ENCODE measurements at regions not wholly inside any gene's neighbourhood (a gene's known extent, or its start where the extent isn't known, plus 50 kb on each side); places are given as distances from the start of the nearest gene placed in this dataset.

GRCh38 chr10:108791794-108792474 lies 1131.4 kb downstream of the XPNPEP1 start:
- H3K27ac ChIP-seq (ENCODE audit: low read depth, low read length) = no peak overlapping the region
- H3K9ac ChIP-seq (ENCODE audit: low read depth, low read length) = no peak overlapping the region
- no peaks in the 10 kb centered on the region for H3K27me3 ChIP-seq (ENCODE audit: control insufficient read depth, insufficient read depth, low read length)
- peaks cover 6% of the 10 kb centered on the region; the same call in 1 of the 2 replicates for H3K9me3 ChIP-seq (ENCODE audit: control insufficient read depth, insufficient read depth, low read length)
- H3K4me1 ChIP-seq (ENCODE audit: control insufficient read depth, insufficient read depth, low read length) = no peaks in the 10 kb centered on the region
- no peaks in the 10 kb centered on the region for H3K36me3 ChIP-seq (ENCODE audit: control insufficient read depth, insufficient read depth, low read length)
- H3K4me3 ChIP-seq (ENCODE audit: low read depth, low read length) = no peak overlapping the region

GRCh38 chr10:108791030-108791429 lies 1132.3 kb downstream of the XPNPEP1 start:
- no peaks in the 10 kb centered on the region for H3K36me3 ChIP-seq (ENCODE audit: control insufficient read depth, insufficient read depth, low read length)
- H3K9ac ChIP-seq (ENCODE audit: low read depth, low read length) = no peak overlapping the region
- no peaks in the 10 kb centered on the region for H3K27me3 ChIP-seq (ENCODE audit: control insufficient read depth, insufficient read depth, low read length)
- H3K4me1 ChIP-seq (ENCODE audit: control insufficient read depth, insufficient read depth, low read length) = no peaks in the 10 kb centered on the region
- no peak overlapping the region for H3K4me3 ChIP-seq (ENCODE audit: low read depth, low read length)
- peaks cover 6% of the 10 kb centered on the region for H3K9me3 ChIP-seq (ENCODE audit: control insufficient read depth, insufficient read depth, low read length)
- H3K27ac ChIP-seq (ENCODE audit: low read depth, low read length) = no peak overlapping the region

GRCh38 chr10:108789919-108790318 lies 1133.4 kb downstream of the XPNPEP1 start:
- H3K4me3 ChIP-seq (ENCODE audit: low read depth, low read length) = no peak overlapping the region
- H3K9ac ChIP-seq (ENCODE audit: low read depth, low read length) = no peak overlapping the region
- no peaks in the 10 kb centered on the region for H3K27me3 ChIP-seq (ENCODE audit: control insufficient read depth, insufficient read depth, low read length)
- H3K27ac ChIP-seq (ENCODE audit: low read depth, low read length) = no peak overlapping the region
- no peaks in the 10 kb centered on the region for H3K36me3 ChIP-seq (ENCODE audit: control insufficient read depth, insufficient read depth, low read length)
- H3K9me3 ChIP-seq (ENCODE audit: control insufficient read depth, insufficient read depth, low read length) = peaks cover 14% of the 10 kb centered on the region
- no peaks in the 10 kb centered on the region for H3K4me1 ChIP-seq (ENCODE audit: control insufficient read depth, insufficient read depth, low read length)

- Histone ChIP-seq H3K27me3 (ENCODE audit: control insufficient read depth, insufficient read depth, low read length) (no peaks in the 10 kb centered on the region), H3K36me3 (ENCODE audit: control insufficient read depth, insufficient read depth, low read length) (no peaks in the 10 kb centered on the region), H3K4me1 (ENCODE audit: control insufficient read depth, insufficient read depth, low read length) (no peaks in the 10 kb centered on the region), H3K4me3 (ENCODE audit: low read depth, low read length) (no peak overlapping the region), H3K9me3 (ENCODE audit: control insufficient read depth, insufficient read depth, low read length) (peaks cover 19% of the 10 kb centered on the region), H3K9ac (ENCODE audit: low read depth, low read length) (no peak overlapping the region), H3K27ac (ENCODE audit: low read depth, low read length) (no peak overlapping the region)
These were observed 1134.0 kb downstream of the XPNPEP1 start for GRCh38 chr10:108789336-108789735.

- no peaks in the 10 kb centered on the region for H3K36me3 ChIP-seq (ENCODE audit: control insufficient read depth, insufficient read depth, low read length)
- no peaks in the 10 kb centered on the region for H3K4me1 ChIP-seq (ENCODE audit: control insufficient read depth, insufficient read depth, low read length)
- H3K9me3 ChIP-seq (ENCODE audit: control insufficient read depth, insufficient read depth, low read length) = peaks cover 23% of the 10 kb centered on the region
- H3K27ac ChIP-seq (ENCODE audit: low read depth, low read length) = no peak overlapping the region
- H3K27me3 ChIP-seq (ENCODE audit: control insufficient read depth, insufficient read depth, low read length) = no peaks in the 10 kb centered on the region
- no peak overlapping the region for H3K9ac ChIP-seq (ENCODE audit: low read depth, low read length)
- no peak overlapping the region for H3K4me3 ChIP-seq (ENCODE audit: low read depth, low read length)
These were observed 1134.4 kb downstream of the XPNPEP1 start for GRCh38 chr10:108788891-108789290.

- no peak overlapping the region for H3K27ac ChIP-seq (ENCODE audit: low read depth, low read length)
- H3K4me3 ChIP-seq (ENCODE audit: low read depth, low read length) = no peak overlapping the region
- peaks cover 8% of the 10 kb centered on the region for H3K27me3 ChIP-seq (ENCODE audit: control insufficient read depth, insufficient read depth, low read length)
- H3K36me3 ChIP-seq (ENCODE audit: control insufficient read depth, insufficient read depth, low read length) = no peaks in the 10 kb centered on the region
- H3K9ac ChIP-seq (ENCODE audit: low read depth, low read length) = no peak overlapping the region
- no peaks in the 10 kb centered on the region for H3K4me1 ChIP-seq (ENCODE audit: control insufficient read depth, insufficient read depth, low read length)
- peaks cover 28% of the 10 kb centered on the region for H3K9me3 ChIP-seq (ENCODE audit: control insufficient read depth, insufficient read depth, low read length)
These were observed 1135.4 kb downstream of the XPNPEP1 start for GRCh38 chr10:108787932-108788331.

GRCh38 chr10:108785011-108785410 lies 1138.3 kb downstream of the XPNPEP1 start:
- H3K9me3 ChIP-seq (ENCODE audit: control insufficient read depth, insufficient read depth, low read length) = peaks cover 28% of the 10 kb centered on the region

GRCh38 chr10:108784534-108784933 lies 1138.8 kb downstream of the XPNPEP1 start:
- H3K4me3 ChIP-seq (ENCODE audit: low read depth, low read length) = no peak overlapping the region
- H3K27me3 ChIP-seq (ENCODE audit: control insufficient read depth, insufficient read depth, low read length) = peaks cover 8% of the 10 kb centered on the region
- H3K9me3 ChIP-seq (ENCODE audit: control insufficient read depth, insufficient read depth, low read length) = peaks cover 28% of the 10 kb centered on the region
- H3K36me3 ChIP-seq (ENCODE audit: control insufficient read depth, insufficient read depth, low read length) = no peaks in the 10 kb centered on the region
- no peak overlapping the region for H3K27ac ChIP-seq (ENCODE audit: low read depth, low read length)
- H3K4me1 ChIP-seq (ENCODE audit: control insufficient read depth, insufficient read depth, low read length) = no peaks in the 10 kb centered on the region
- H3K9ac ChIP-seq (ENCODE audit: low read depth, low read length) = no peak overlapping the region

More at GRCh38 chr10:108785011-108785410, 1138.3 kb downstream of the XPNPEP1 start:
- no peaks in the 10 kb centered on the region for H3K36me3 ChIP-seq (ENCODE audit: control insufficient read depth, insufficient read depth, low read length)
- H3K9ac ChIP-seq (ENCODE audit: low read depth, low read length) = no peak overlapping the region
- H3K4me1 ChIP-seq (ENCODE audit: control insufficient read depth, insufficient read depth, low read length) = no peaks in the 10 kb centered on the region
- H3K4me3 ChIP-seq (ENCODE audit: low read depth, low read length) = no peak overlapping the region
- no peak overlapping the region for H3K27ac ChIP-seq (ENCODE audit: low read depth, low read length)
- H3K27me3 ChIP-seq (ENCODE audit: control insufficient read depth, insufficient read depth, low read length) = peaks cover 8% of the 10 kb centered on the region

GRCh38 chr10:108783897-108784296 lies 1139.4 kb downstream of the XPNPEP1 start:
- Histone ChIP-seq H3K9me3 (ENCODE audit: control insufficient read depth, insufficient read depth, low read length) (peaks cover 28% of the 10 kb centered on the region), H3K4me3 (ENCODE audit: low read depth, low read length) (no peak overlapping the region), H3K36me3 (ENCODE audit: control insufficient read depth, insufficient read depth, low read length) (no peaks in the 10 kb centered on the region), H3K9ac (ENCODE audit: low read depth, low read length) (no peak overlapping the region), H3K27ac (ENCODE audit: low read depth, low read length) (no peak overlapping the region), H3K4me1 (ENCODE audit: control insufficient read depth, insufficient read depth, low read length) (no peaks in the 10 kb centered on the region), H3K27me3 (ENCODE audit: control insufficient read depth, insufficient read depth, low read length) (peaks cover 8% of the 10 kb centered on the region)

GRCh38 chr10:108782411-108782810 lies 1140.9 kb downstream of the XPNPEP1 start:
- Histone ChIP-seq H3K9me3 (ENCODE audit: control insufficient read depth, insufficient read depth, low read length) (peaks cover 24% of the 10 kb centered on the region), H3K27me3 (ENCODE audit: control insufficient read depth, insufficient read depth, low read length) (peaks cover 8% of the 10 kb centered on the region), H3K9ac (ENCODE audit: low read depth, low read length) (no peak overlapping the region), H3K4me1 (ENCODE audit: control insufficient read depth, insufficient read depth, low read length) (no peaks in the 10 kb centered on the region), H3K27ac (ENCODE audit: low read depth, low read length) (no peak overlapping the region), H3K36me3 (ENCODE audit: control insufficient read depth, insufficient read depth, low read length) (no peaks in the 10 kb centered on the region), H3K4me3 (ENCODE audit: low read depth, low read length) (no peak overlapping the region)

GRCh38 chr10:108779501-108779900 lies 1143.8 kb downstream of the XPNPEP1 start:
- H3K27ac ChIP-seq (ENCODE audit: low read depth, low read length) = no peak overlapping the region
- H3K4me1 ChIP-seq (ENCODE audit: control insufficient read depth, insufficient read depth, low read length) = no peaks in the 10 kb centered on the region
- no peaks in the 10 kb centered on the region for H3K36me3 ChIP-seq (ENCODE audit: control insufficient read depth, insufficient read depth, low read length)
- peaks cover 13% of the 10 kb centered on the region for H3K9me3 ChIP-seq (ENCODE audit: control insufficient read depth, insufficient read depth, low read length)
- no peak overlapping the region for H3K4me3 ChIP-seq (ENCODE audit: low read depth, low read length)
- H3K9ac ChIP-seq (ENCODE audit: low read depth, low read length) = no peak overlapping the region
- peaks cover 8% of the 10 kb centered on the region for H3K27me3 ChIP-seq (ENCODE audit: control insufficient read depth, insufficient read depth, low read length)

Measured in HUES48 (cell line).